ENCODE measurements at regions not wholly inside any gene's neighbourhood (a gene's known extent, or its start where the extent isn't known, plus 50 kb on each side); places are given as distances from the start of the nearest gene placed in this dataset.

DNA sequence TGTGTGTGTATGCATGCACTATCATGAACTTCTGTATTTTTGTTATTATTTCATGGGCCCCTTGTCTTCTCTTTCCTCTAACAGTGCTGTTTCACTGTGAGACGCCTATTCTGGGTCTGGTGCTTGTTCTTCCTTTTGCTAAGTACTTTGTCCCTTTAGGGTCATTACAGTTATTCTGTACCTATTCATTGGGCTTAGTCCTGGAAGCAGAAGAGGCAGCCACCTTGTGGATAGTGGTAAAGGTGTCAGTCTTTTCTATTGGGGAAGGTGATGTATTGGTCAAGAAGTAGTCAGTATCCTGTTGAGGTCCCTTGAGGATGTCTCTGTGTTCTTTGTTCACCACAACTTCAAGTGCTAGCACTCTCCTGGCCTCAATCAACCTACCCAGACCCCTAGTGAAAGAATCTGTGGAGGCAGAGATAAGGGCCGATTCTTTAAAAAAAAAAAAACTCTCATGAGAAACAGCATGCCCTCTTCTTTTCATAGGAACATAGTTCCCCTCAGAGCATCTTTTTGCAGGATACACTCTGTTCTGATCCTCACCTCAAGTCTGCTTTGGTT lies 593.8 kb downstream of the SPRY1 start:
- Histone ChIP-seq H3K4me1 (ENCODE audit: control insufficient read depth, insufficient read depth, low read length) (peaks cover 4% of the 10 kb centered on the region), H3K4me3 (ENCODE audit: low read length) (no peak overlapping the region), H3K36me3 (ENCODE audit: control insufficient read depth, insufficient read depth, low read length) (no peaks in the 10 kb centered on the region), H3K9ac (ENCODE audit: low read length) (no peak overlapping the region), H3K27ac (ENCODE audit: low read depth, low read length) (no peak overlapping the region), H3K27me3 (ENCODE audit: control insufficient read depth, insufficient read depth, low read length) (no peaks in the 10 kb centered on the region)

DNA sequence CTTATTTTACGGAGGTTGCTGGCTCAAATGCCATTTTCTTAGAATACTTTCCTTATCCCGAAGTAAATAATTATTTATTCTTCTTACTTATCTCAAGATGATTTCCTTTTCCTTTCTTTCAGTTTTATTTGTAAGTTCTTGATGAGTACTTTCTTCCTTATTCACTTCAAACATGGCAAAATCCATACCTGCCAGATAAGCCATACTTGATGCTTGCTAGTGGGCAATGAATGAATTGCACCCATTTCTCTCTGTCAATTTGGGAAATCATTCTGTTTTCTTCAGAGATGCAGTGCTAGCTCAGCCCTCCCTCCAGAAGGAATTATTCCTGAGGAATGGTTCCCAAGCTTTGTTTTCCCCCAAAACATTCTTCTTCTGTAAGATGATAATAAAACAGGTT lies 598.3 kb downstream of the SPRY1 start:
- H3K4me1 ChIP-seq (ENCODE audit: control insufficient read depth, insufficient read depth, low read length): no peaks in the 10 kb centered on the region
- H3K9ac ChIP-seq (ENCODE audit: low read length): no peak overlapping the region

DNA sequence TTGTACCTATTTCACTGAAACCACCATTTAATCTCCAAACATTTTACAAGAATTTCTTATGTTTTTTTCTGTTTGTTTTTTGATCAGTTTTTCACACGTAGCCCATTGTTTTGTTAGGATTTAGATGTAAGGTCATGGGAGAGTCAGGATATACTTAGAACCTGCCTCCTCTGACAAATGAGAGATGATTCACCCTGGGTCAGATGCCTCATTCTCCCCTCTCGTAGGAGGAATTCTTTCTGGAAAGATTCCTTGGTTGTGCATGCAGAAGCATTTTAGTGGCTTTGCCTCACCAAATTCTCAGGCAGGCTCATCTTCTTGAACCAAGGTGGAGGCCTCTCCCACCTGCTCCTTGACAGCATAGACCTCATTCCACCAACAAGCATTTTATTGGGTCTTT lies 599.3 kb downstream of the SPRY1 start:
- no peaks in the 10 kb centered on the region for H3K27me3 ChIP-seq (ENCODE audit: control insufficient read depth, insufficient read depth, low read length)
- no peaks in the 10 kb centered on the region for H3K4me1 ChIP-seq (ENCODE audit: control insufficient read depth, insufficient read depth, low read length)
- H3K4me3 ChIP-seq (ENCODE audit: low read length): no peak overlapping the region
- H3K27ac ChIP-seq (ENCODE audit: low read depth, low read length): no peak overlapping the region
- no peaks in the 10 kb centered on the region for H3K36me3 ChIP-seq (ENCODE audit: control insufficient read depth, insufficient read depth, low read length)
- no peak overlapping the region for H3K9ac ChIP-seq (ENCODE audit: low read length)

More for the DNA sequence above, 598.3 kb downstream of the SPRY1 start:
- H3K36me3 ChIP-seq (ENCODE audit: control insufficient read depth, insufficient read depth, low read length): no peaks in the 10 kb centered on the region
- H3K27ac ChIP-seq (ENCODE audit: low read depth, low read length): no peak overlapping the region
- H3K27me3 ChIP-seq (ENCODE audit: control insufficient read depth, insufficient read depth, low read length): no peaks in the 10 kb centered on the region
- H3K4me3 ChIP-seq (ENCODE audit: low read length): no peak overlapping the region

DNA sequence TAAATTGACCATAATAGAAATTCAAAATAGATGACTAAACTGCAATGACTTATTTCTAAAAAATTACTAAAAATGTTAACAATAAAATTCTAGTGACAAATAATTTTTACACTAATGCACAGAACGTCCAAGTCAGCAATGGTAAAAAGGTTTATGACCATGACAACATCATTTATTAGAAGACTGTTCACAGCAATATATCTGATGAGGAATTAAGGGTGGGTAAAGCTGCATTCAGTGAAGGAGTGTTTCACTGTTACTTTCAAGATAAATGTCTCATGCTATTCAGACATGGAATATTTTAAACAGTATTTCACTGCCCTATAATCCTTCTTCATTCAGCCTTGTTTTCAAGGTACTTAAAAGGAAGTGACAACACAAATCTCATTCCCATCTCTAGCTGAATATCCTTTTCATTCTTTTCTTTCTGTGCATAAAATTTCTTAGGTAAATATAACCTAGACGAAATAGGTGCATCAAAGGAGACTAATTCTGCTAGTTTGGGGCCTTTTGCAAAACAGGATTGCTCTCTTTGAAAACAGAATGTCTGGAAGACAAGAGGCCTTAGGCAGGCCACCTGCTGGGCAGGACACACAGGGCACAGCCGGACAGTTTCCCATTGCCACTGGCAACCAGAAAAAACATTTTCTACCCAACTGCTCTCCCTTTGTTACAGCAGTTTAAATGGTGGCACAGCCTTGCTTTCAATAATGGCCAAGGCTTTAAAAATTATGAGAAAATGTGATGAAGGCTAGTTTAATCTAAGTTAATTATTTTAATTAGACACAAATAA lies 600.3 kb downstream of the SPRY1 start:
- Histone ChIP-seq H3K27ac (ENCODE audit: low read depth, low read length) (no peak overlapping the region), H3K4me3 (ENCODE audit: low read length) (no peak overlapping the region)

DNA sequence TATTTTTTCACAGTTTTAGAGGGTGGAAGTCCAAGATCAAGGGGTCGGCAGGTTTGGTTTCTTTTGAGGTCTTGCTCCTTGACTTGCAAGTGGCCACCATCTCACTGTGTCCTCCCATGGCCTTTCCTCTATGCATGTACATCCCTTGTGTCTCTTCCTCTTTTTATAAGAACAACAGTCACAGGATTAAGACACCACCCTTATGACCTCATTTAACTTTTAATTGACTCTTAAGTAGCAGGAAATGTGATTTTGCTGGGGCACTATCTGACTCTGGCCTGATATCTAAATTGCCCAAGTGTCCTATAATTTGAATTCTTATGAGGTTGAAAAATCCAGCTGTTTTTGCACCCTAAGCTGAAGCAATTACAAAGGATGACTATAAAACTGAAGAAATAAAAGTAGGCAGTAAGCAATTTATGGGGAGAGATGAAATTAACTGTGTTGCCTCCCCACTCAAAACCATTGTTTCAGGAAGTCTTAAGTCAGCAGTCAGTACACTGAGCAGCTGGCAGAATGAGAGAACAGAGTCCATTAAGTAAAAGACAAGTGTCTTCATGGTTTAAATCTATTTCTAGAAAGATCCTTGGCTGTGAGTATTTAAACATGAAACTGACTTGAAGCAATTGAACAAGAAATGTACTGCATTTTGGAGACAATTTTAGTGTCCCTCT lies 601.3 kb downstream of the SPRY1 start:
- no peaks in the 10 kb centered on the region for H3K36me3 ChIP-seq (ENCODE audit: control insufficient read depth, insufficient read depth, low read length)
- no peak overlapping the region for H3K27ac ChIP-seq (ENCODE audit: low read depth, low read length)
- no peaks in the 10 kb centered on the region for H3K27me3 ChIP-seq (ENCODE audit: control insufficient read depth, insufficient read depth, low read length)
- no peaks in the 10 kb centered on the region for H3K4me1 ChIP-seq (ENCODE audit: control insufficient read depth, insufficient read depth, low read length)
- H3K9ac ChIP-seq (ENCODE audit: low read length): no peak overlapping the region
- H3K4me3 ChIP-seq (ENCODE audit: low read length): no peak overlapping the region

More for the DNA sequence above, 600.3 kb downstream of the SPRY1 start:
- H3K27me3 ChIP-seq (ENCODE audit: control insufficient read depth, insufficient read depth, low read length): no peaks in the 10 kb centered on the region
- no peaks in the 10 kb centered on the region for H3K36me3 ChIP-seq (ENCODE audit: control insufficient read depth, insufficient read depth, low read length)
- H3K9ac ChIP-seq (ENCODE audit: low read length): no peak overlapping the region
- H3K4me1 ChIP-seq (ENCODE audit: control insufficient read depth, insufficient read depth, low read length): no peaks in the 10 kb centered on the region

DNA sequence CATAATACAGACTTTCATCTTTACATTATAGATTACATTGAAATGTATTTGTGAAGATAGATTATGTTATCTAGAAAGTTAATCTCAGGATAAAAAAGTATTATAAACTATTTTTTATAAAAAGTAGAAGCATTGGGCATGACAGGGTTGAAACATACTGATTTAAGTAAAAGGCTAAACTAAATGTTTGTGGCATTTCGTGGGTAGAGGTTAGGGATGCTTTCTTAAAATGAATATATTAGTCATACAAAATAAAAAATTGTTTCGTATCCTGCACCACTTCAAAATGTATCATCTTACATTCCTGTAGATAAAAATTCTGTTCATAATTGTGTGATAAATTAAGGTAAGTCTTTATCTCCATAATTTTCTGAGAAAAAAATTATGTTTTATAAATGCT lies 603.6 kb downstream of the SPRY1 start:
- Histone ChIP-seq H3K4me1 (ENCODE audit: control insufficient read depth, insufficient read depth, low read length) (no peaks in the 10 kb centered on the region), H3K36me3 (ENCODE audit: control insufficient read depth, insufficient read depth, low read length) (no peaks in the 10 kb centered on the region), H3K4me3 (ENCODE audit: low read length) (no peak overlapping the region), H3K9ac (ENCODE audit: low read length) (no peak overlapping the region), H3K27me3 (ENCODE audit: control insufficient read depth, insufficient read depth, low read length) (no peaks in the 10 kb centered on the region), H3K27ac (ENCODE audit: low read depth, low read length) (no peak overlapping the region)

DNA sequence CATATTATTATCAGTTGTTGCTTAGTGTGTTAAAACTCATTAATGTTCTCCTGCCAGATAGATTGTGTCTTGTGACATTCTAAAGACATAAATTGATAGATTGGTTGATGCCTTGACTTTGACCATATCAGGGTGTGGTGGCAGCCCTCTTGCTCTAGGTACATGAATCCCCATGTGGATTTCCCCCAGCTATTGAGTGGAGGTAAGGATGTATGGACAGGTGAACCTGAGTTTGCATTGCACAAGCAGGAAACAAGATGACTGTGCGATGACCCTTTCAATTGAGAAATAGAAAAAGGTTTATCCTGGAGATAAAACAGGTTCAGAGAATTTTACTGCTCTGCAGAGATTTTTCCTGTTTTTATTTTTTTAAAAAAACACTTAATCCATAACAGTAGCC lies 619.2 kb downstream of the SPRY1 start:
- Histone ChIP-seq H3K27me3 (ENCODE audit: control insufficient read depth, insufficient read depth, low read length) (no peaks in the 10 kb centered on the region), H3K9ac (ENCODE audit: low read length) (no peak overlapping the region), H3K4me3 (ENCODE audit: low read length) (no peak overlapping the region), H3K4me1 (ENCODE audit: control insufficient read depth, insufficient read depth, low read length) (peaks cover 2% of the 10 kb centered on the region), H3K36me3 (ENCODE audit: control insufficient read depth, insufficient read depth, low read length) (no peaks in the 10 kb centered on the region), H3K27ac (ENCODE audit: low read depth, low read length) (no peak overlapping the region)

DNA sequence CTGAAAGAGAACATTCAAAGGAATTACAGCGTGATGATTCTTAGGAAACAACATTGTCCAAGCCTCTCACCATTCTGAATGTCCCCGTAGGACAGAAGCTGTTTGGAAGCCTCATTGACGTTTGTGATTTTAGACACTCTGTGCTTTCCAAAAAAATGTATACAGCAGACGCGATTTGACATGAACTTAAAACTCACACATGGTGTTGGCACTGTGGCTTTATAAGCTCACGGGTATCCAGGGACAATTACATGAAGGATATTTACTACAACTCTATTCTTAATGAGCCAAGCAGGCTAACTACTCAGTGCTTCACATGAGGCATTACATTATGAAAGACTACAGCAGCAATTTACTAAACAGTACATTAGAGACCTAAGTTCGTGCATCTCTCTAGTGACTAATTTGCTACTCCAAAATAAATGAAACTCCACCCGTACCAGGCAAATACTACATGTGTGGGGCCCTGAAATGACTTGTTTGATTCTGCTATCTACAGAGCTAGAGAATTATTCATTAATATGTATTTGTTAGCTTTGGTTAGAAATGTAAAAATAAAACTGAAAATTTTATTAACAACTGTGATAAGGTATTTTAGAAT lies 620.7 kb downstream of the SPRY1 start:
- H3K27ac ChIP-seq (ENCODE audit: low read depth, low read length): no peak overlapping the region
- no peaks in the 10 kb centered on the region for H3K36me3 ChIP-seq (ENCODE audit: control insufficient read depth, insufficient read depth, low read length)
- peaks cover 2% of the 10 kb centered on the region for H3K4me1 ChIP-seq (ENCODE audit: control insufficient read depth, insufficient read depth, low read length)
- no peak overlapping the region for H3K4me3 ChIP-seq (ENCODE audit: low read length)
- H3K9ac ChIP-seq (ENCODE audit: low read length): no peak overlapping the region
- no peaks in the 10 kb centered on the region for H3K27me3 ChIP-seq (ENCODE audit: control insufficient read depth, insufficient read depth, low read length)

DNA sequence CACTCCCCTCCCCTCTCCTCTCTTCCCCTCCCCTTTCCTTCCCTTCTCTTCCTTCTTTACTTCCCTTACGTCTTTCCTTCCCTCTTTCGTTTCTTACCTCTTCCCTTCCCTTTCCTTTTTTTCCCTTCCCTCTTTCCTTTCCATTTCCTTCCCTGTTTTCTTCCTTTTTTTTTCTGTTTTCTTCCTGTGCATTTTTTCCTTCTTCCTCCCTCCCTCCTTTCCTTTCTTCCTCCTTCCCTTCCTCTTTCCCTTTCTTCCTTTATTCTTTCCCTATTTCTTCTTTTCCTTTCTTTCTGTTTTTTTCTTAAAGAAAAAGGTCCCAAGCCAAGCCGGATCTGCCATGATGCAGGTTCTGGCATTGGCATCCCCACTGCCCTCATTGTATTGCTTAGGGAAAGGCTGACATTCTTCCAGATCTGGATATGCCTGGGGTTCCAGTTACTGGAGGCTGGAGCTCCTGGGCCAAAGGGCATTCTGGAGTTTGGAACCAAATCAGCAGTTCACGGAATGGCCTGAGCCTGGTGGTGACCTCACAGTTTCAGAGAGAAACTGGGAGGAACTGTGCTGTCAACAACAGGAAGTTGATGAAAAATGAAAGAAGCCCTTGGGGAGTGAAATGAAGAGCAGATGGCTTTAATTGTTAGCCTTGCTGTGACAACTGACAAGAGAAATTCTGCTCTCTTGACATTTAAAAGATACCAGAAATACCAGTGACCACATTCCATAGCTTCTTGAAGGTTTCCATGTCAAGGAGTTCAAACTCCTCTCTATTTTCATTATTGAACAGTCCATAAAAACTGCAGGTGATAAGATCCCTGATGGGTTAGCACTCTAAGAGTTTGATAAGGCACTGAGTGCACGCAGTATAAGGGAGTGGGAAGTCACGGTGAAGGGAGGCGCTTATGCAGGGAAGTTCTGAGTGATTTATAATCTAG lies 622.1 kb downstream of the SPRY1 start:
- Histone ChIP-seq H3K4me1 (ENCODE audit: control insufficient read depth, insufficient read depth, low read length) (peaks cover 2% of the 10 kb centered on the region), H3K36me3 (ENCODE audit: control insufficient read depth, insufficient read depth, low read length) (no peaks in the 10 kb centered on the region), H3K27me3 (ENCODE audit: control insufficient read depth, insufficient read depth, low read length) (no peaks in the 10 kb centered on the region), H3K27ac (ENCODE audit: low read depth, low read length) (peak overlapping the region; percentile 37), H3K4me3 (ENCODE audit: low read length) (no peak overlapping the region), H3K9ac (ENCODE audit: low read length) (no peak overlapping the region)

DNA sequence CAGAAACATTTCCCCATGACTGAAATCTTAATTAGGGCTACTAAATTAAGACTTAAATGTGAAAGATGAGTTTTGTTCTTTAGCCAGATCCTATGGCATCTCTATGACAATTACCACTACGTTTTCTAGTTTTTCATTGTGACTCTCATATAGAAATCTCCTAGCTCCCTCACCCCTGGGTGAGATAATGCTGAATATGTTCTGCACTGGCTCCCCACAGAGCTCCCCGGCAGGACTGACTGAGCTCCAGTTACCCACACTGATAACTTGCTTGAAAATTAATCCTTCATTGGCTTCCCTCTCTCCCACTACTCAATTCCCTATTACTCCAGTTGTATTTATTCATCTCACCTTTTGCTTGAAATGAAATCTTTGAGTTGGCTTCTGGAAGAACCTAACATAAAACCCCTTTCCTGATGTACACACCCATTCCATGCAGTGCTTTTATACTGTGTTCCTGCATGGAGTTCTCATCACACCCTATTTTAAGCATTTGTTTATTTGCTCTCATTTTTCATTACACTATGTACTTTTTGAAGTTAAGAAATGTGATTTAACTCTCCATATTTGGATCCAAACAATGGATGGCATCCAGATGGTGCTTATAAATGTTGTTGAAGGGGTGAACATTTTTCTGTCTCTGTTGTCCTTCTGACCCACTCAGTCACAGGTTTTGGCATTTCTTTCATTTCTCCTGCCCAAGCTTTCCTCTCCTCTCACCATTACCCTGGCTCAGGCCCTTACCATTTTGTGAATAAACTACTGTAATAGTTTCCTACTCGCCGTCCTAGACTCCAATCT lies 623.4 kb downstream of the SPRY1 start:
- H3K4me1 ChIP-seq (ENCODE audit: control insufficient read depth, insufficient read depth, low read length): peaks cover 2% of the 10 kb centered on the region
- H3K27ac ChIP-seq (ENCODE audit: low read depth, low read length): peak overlapping the region; percentile 7
- H3K27me3 ChIP-seq (ENCODE audit: control insufficient read depth, insufficient read depth, low read length): no peaks in the 10 kb centered on the region
- no peak overlapping the region for H3K9ac ChIP-seq (ENCODE audit: low read length)
- H3K4me3 ChIP-seq (ENCODE audit: low read length): no peak overlapping the region
- H3K36me3 ChIP-seq (ENCODE audit: control insufficient read depth, insufficient read depth, low read length): no peaks in the 10 kb centered on the region

DNA sequence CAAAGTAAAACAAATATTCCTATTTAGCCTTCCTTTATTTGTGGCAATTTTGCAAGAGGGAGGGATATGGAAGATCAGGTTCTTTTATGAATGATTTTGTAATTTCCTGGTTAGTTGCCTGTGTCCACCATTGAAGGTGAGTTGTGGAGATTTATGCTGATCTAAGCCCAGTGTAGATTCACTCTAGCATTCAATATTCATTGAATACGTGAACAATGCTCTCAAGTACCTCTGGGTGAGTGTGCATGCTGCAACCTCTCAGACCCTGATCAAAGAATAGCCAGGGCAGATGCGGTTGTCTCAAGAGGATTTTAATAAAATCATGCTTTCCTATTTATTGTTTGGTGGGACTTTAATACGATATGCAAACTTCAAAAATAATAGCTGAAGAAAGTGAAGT lies 628.4 kb downstream of the SPRY1 start:
- peaks cover 7% of the 10 kb centered on the region for H3K4me1 ChIP-seq (ENCODE audit: control insufficient read depth, insufficient read depth, low read length)
- H3K27ac ChIP-seq (ENCODE audit: low read depth, low read length): no peak overlapping the region
- H3K4me3 ChIP-seq (ENCODE audit: low read length): no peak overlapping the region
- no peaks in the 10 kb centered on the region for H3K27me3 ChIP-seq (ENCODE audit: control insufficient read depth, insufficient read depth, low read length)
- no peak overlapping the region for H3K9ac ChIP-seq (ENCODE audit: low read length)
- H3K36me3 ChIP-seq (ENCODE audit: control insufficient read depth, insufficient read depth, low read length): no peaks in the 10 kb centered on the region
